GM19397 (cell line): ENCODE measurements at regions not wholly inside any gene's neighbourhood (a gene's known extent, or its start where the extent isn't known, plus 50 kb on each side); places are given as distances from the start of the nearest gene placed in this dataset.
A peak's percentile ranks its signal among the peaks of the same experiment; 100 is the strongest.
"Not testable (repeated sequence)": the region's sequence is repeated elsewhere in the genome, so short reads cannot be mapped to it uniquely, and the experiment has no call there.

Source experiments
- ATAC-seq: cut with Tn5 transposase; IDR thresholded peaks from one replicate; pipeline ENCODE4 v1.9.1; 2021; ENCODE audit warnings: mild to moderate bottlenecking, moderate library complexity; ENCODE audit not compliant: unreplicated experiment

GRCh38 chr14:54241517-54241916, 155.3 kb upstream of the CDKN3 start:
- no peak for ATAC-seq

GRCh38 chr14:54251356-54251755, 145.5 kb upstream of the CDKN3 start:
- ATAC-seq = no peak

- no peak for ATAC-seq
Measured at GRCh38 chr14:54252072-54252730, 144.6 kb upstream of the CDKN3 start.

GRCh38 chr14:54253195-54253947, 143.4 kb upstream of the CDKN3 start:
- no peak for ATAC-seq

GRCh38 chr14:54256156-54256555, 140.7 kb upstream of the CDKN3 start:
- ATAC-seq = no peak

GRCh38 chr14:54257424-54257823, 139.4 kb upstream of the CDKN3 start:
- no peak for ATAC-seq

GRCh38 chr14:54258382-54258781, 138.4 kb upstream of the CDKN3 start:
- no peak for ATAC-seq

- ATAC-seq = no peak
Measured at GRCh38 chr14:54259821-54260220, 137.0 kb upstream of the CDKN3 start.

GRCh38 chr14:54261283-54261682, 135.5 kb upstream of the CDKN3 start:
- no peak for ATAC-seq

GRCh38 chr14:54266616-54267015, 130.2 kb upstream of the CDKN3 start:
- not testable (repeated sequence) for ATAC-seq

- ATAC-seq = peak; percentile 74
Measured at GRCh38 chr14:54267172-54267571, 129.6 kb upstream of the CDKN3 start.

GRCh38 chr14:54275997-54276725, 120.6 kb upstream of the CDKN3 start:
- ATAC-seq = no peak

- ATAC-seq = no peak
Measured at GRCh38 chr14:54278087-54278486, 118.7 kb upstream of the CDKN3 start.

- ATAC-seq = no peak
Measured at GRCh38 chr14:54278665-54279295, 118.0 kb upstream of the CDKN3 start.

GRCh38 chr14:54282849-54283248, 114.0 kb upstream of the CDKN3 start:
- ATAC-seq = no peak

GRCh38 chr14:54285030-54285429, 111.8 kb upstream of the CDKN3 start:
- ATAC-seq = no peak

- ATAC-seq = no peak
Measured at GRCh38 chr14:54291491-54292191, 105.2 kb upstream of the CDKN3 start.

GRCh38 chr14:54294802-54295201, 102.0 kb upstream of the CDKN3 start:
- ATAC-seq = no peak

GRCh38 chr14:54299410-54300363, 97.1 kb upstream of the CDKN3 start:
- no peak for ATAC-seq

- ATAC-seq = no peak
Measured at GRCh38 chr14:54300881-54301280, 95.9 kb upstream of the CDKN3 start.
